OCI-LY3 (cell line): ENCODE measurements at regions not wholly inside any gene's neighbourhood (a gene's known extent, or its start where the extent isn't known, plus 50 kb on each side); places are given as distances from the start of the nearest gene placed in this dataset.

Experiments
- H2AFZ ChIP-seq: fragments of 200-600, 300-600 bp; shearing (Covaris generic); 2 replicates; pipeline ENCODE4 v1.6.0; 2014; ENCODE audit warnings: antibody characterized with exemption, low read depth, low read length
- H3K27ac ChIP-seq: fragments of 200-600, 300-600 bp; sonication (generic); 2 replicates; pipeline ENCODE4 v1.5.1; 2014; ENCODE audit warnings: mild to moderate bottlenecking, low read length, moderate library complexity, mixed read lengths
- H3K27me3 ChIP-seq: fragments of 200-600, 300-600 bp; sonication (generic); 2 replicates; pipeline ENCODE4 v1.6.1; 2014; ENCODE audit warnings: low read depth, low read length, mixed read lengths
- H3K36me3 ChIP-seq: fragments of 200-600, 300-600 bp; sonication (generic); replicated peaks from 2 replicates; pipeline ENCODE3; 2014; ENCODE audit warnings: low read depth, low read length, mixed read lengths
- H3K4me1 ChIP-seq: fragments of 300-600, 200-600 bp; sonication (generic); 2 replicates; pipeline ENCODE4 v1.6.1; 2014; ENCODE audit warnings: low read length, mixed read lengths
- H3K4me2 ChIP-seq: fragments of 200-600, 300-600 bp; sonication (generic); 2 replicates; pipeline ENCODE4 v1.6.1; 2014; ENCODE audit warnings: low read length, mixed read lengths
- H3K4me3 ChIP-seq: fragments of 300-600, 200-600 bp; sonication (generic); 2 replicates; pipeline ENCODE4 v1.5.1; 2014; ENCODE audit warnings: antibody characterized with exemption, mild to moderate bottlenecking, low read length, moderate library complexity
- H3K79me2 ChIP-seq: fragments of 300-600, 200-600 bp; shearing (Covaris generic); 2 replicates; pipeline ENCODE4 v1.6.1; 2014; ENCODE audit warnings: mild to moderate bottlenecking, low read length, mixed read lengths
- H3K9ac ChIP-seq: fragments of 300-600, 200-600 bp; shearing (Covaris generic); 2 replicates; pipeline ENCODE4 v1.6.0; 2014; ENCODE audit warnings: mild to moderate bottlenecking, low read length, moderate library complexity
- H3K9me3 ChIP-seq: fragments of 200-600, 300-600 bp; shearing (Covaris generic); 2 replicates; pipeline ENCODE4 v1.6.1; 2014; ENCODE audit warnings: low read length, mixed read lengths; ENCODE audit not compliant: insufficient read depth
- H4K20me1 ChIP-seq: fragments of 200-600, 300-600 bp; sonication (generic); 2 replicates; pipeline ENCODE4 v1.6.1; 2016; ENCODE audit warnings: low read length, mixed read lengths; ENCODE audit not compliant: insufficient read depth
- CTCF ChIP-seq: fragments of 200-600, 300-600 bp; sonication (generic); IDR thresholded peaks from 2 replicates; pipeline ENCODE4 v1.5.1; 2014; ENCODE audit warnings: antibody characterized with exemption, low read length, low read depth
- EZH2phosphoT487 ChIP-seq: fragments of 200-600 bp; shearing (Covaris generic); IDR thresholded peaks from 2 replicates; pipeline ENCODE4 v1.6.1; 2018; ENCODE audit warnings: antibody characterized with exemption, mixed run types, low read depth

GRCh38 chr2:187989925-187990623, 301.6 kb upstream of the GULP1 start:
- Histone ChIP-seq H3K27ac (no peak overlapping the region), H2AFZ (no peak overlapping the region), H3K79me2 (no peaks in the 10 kb centered on the region), H4K20me1 (no peaks in the 10 kb centered on the region), H3K36me3 (no peaks in the 10 kb centered on the region), H3K9ac (no peak overlapping the region), H3K9me3 (no peaks in the 10 kb centered on the region), H3K4me3 (no peak overlapping the region), H3K4me2 (no peak overlapping the region), H3K4me1 (peaks cover 22% of the 10 kb centered on the region), H3K27me3 (no peaks in the 10 kb centered on the region)
- TF ChIP-seq CTCF (no peak), EZH2phosphoT487 (no peak)

- H3K27me3 ChIP-seq: no peaks in the 10 kb centered on the region
- H3K9ac ChIP-seq: no peak overlapping the region
- no peaks in the 10 kb centered on the region for H3K79me2 ChIP-seq
- no peaks in the 10 kb centered on the region for H3K36me3 ChIP-seq
- no peak overlapping the region for H3K27ac ChIP-seq
- no peaks in the 10 kb centered on the region for H3K9me3 ChIP-seq
- no peaks in the 10 kb centered on the region for H4K20me1 ChIP-seq
- H2AFZ ChIP-seq: no peak overlapping the region
- TF ChIP-seq EZH2phosphoT487: no peak
- no peak for TF ChIP-seq CTCF
- H3K4me1 ChIP-seq: peaks cover 21% of the 10 kb centered on the region
- no peak overlapping the region for H3K4me3 ChIP-seq
- H3K4me2 ChIP-seq: no peak overlapping the region
Measured at GRCh38 chr2:187991389-187991788, 300.3 kb upstream of the GULP1 start.

- H3K4me1 ChIP-seq: peaks cover 16% of the 10 kb centered on the region
- no peak for TF ChIP-seq EZH2phosphoT487
- no peak for TF ChIP-seq CTCF
- no peaks in the 10 kb centered on the region for H3K79me2 ChIP-seq
- no peaks in the 10 kb centered on the region for H3K36me3 ChIP-seq
- no peaks in the 10 kb centered on the region for H3K9me3 ChIP-seq
- H2AFZ ChIP-seq: no peak overlapping the region
- no peak overlapping the region for H3K9ac ChIP-seq
- no peak overlapping the region for H3K27ac ChIP-seq
- no peaks in the 10 kb centered on the region for H4K20me1 ChIP-seq
- no peaks in the 10 kb centered on the region for H3K27me3 ChIP-seq
- H3K4me2 ChIP-seq: no peak overlapping the region
- no peak overlapping the region for H3K4me3 ChIP-seq
Measured at GRCh38 chr2:187994464-187995331, 297.0 kb upstream of the GULP1 start.

- Histone ChIP-seq H4K20me1 (no peaks in the 10 kb centered on the region), H3K79me2 (no peaks in the 10 kb centered on the region), H3K9me3 (no peaks in the 10 kb centered on the region), H3K36me3 (no peaks in the 10 kb centered on the region), H3K4me2 (no peak overlapping the region), H3K27me3 (no peaks in the 10 kb centered on the region), H3K27ac (no peak overlapping the region), H3K4me3 (no peak overlapping the region), H2AFZ (no peak overlapping the region), H3K4me1 (peaks cover 16% of the 10 kb centered on the region), H3K9ac (no peak overlapping the region)
- TF ChIP-seq EZH2phosphoT487: no peak
- TF ChIP-seq CTCF: no peak
Measured at GRCh38 chr2:187995556-187995955, 296.1 kb upstream of the GULP1 start.
